Stimulated activated CD4-positive, alpha-beta T cell treated with anti-CD3 and anti-CD28 coated beads, TNF-alpha, amount 100 ng/mL, for 48 hours (primary cell): ENCODE measurements at regions not wholly inside any gene's neighbourhood (a gene's known extent, or its start where the extent isn't known, plus 50 kb on each side); places are given as distances from the start of the nearest gene placed in this dataset.

ENCODE experiments used
- DNase-seq, 3 donors: peaks; one replicate each; pipeline ENCODE4 v3.0.0-alpha.2; 2020; ENCODE audit warnings: low read depth in 3 of 3

DNA sequence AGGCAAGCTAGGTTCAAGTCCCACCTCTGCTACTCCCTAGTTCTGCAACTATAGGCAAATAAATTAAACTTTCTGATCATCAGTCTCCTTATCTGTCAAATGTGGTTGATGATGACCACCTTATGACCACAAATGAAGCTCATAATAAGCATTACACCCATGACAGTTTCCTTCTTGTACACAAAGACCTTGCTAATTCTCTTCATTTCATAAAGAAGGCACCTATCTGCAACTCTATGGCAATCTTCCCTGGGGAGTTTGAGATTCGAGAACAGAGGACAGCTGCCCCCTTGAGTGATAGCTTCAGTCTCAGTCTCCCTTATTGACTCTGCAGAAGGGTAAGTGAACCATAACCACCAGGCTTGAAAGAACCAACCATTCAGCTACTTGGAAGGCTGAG is 503.1 kb upstream of the DAB1 start:
- no peak for DNase-seq

DNA sequence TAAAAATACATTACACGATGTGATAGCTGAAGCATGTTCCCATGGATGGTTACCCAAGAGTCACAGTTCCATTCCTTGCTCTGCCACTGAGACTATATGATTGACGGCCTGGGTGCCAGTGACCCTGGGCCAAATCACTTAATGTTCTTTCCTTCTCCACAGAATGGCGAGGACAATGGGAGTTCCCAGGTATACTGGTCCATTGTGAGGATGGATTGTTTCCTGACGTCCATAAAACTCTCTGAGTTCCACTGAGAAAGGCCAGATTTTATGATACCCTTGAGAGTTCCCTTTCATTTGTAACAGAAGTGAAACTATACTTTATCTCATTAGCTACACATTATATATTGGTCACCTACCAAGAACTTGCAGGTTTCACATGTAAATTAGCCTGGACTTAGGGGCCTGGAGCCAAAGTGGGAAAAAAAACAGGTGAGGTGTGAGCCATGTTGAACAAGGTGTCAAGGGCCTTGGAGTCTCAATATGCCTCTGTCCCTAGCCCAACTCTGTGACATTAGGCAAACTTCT is 502.2 kb upstream of the DAB1 start:
- DNase-seq, result no peak

- DNase-seq, result no peak
Measured at GRCh38 chr1:57925226-57925625, 501.4 kb upstream of the DAB1 start.

DNA sequence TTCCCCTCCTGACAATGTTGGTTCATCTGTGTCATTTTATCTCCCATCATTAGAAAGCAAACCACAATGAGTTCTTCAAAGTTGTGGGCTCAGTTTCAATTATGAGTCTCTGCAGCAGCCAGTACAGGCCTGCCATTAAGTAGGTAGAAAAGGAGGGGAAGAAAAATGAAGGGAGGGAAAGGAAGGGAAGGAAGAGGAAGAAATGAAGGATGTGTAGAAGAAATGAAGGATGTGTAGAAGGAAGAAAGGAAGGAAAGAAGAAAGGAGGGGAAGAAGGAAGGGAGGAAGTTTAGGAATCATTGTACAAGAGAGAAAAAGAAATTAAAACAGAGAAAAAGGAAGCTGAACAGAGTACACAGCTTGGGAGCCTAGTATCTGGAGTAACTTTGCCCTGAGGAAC is 498.3 kb upstream of the DAB1 start:
- DNase-seq, result no peak

DNA sequence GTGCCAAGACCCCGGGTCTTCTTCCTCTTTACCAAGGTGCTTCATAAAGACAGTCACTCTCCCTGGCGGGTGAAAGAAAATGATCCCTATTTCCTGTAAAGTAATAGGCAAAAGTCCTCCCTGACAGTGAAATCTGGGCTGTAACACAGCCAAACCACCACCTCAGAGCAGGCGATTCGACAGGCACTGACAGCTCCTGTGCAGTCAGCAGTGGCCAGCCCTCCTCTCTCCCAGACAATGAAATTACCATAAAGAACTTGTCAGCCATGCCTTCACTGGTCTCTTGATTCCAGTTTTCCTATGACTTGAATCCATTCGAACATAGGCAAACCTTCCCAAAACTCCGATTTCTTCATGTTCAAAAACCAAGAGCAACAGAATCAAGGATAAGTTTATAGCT is 492.2 kb upstream of the DAB1 start:
- no peak for DNase-seq

DNA sequence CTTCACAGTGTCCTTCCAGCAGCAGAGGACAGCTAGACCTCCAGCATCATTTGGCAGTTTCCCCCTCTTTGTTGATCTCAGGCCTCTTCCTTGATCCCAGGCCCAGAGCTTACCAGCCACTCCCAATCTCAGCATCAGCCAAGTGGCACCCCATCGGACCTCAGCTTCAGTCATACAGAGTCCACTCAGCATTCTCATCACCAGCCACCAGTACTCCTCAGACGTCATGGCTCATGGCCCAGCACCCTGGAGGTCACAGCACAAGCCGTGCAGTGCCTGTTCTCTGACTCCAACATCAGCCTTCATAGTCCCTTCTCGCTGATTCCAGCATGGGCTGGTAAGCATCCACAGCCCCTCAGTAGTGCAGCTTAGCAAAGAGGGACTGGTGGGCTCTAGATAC is 487.6 kb upstream of the DAB1 start:
- DNase-seq, result no peak

DNA sequence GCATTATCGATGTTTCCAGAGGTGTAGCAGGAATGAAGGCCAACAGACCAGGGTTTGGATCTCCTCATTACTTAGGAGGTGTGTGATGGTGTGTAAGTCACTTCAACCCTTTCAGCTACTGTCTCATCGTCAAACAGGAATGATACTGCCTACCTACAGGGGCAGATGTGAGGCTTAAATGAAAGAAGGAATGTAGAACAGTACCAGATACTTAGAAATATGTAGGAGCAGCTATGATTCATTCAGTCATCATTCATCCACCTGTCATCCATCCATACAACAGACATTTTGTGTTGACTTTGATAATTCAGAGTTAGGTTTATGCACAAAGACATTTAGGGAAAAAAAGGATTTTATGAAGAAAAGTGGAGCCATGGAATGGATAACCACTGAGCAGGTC is 486.9 kb upstream of the DAB1 start:
- DNase-seq, result no peak

- DNase-seq, result no peak
Measured at GRCh38 chr1:57910305-57910704, 486.4 kb upstream of the DAB1 start.

DNA sequence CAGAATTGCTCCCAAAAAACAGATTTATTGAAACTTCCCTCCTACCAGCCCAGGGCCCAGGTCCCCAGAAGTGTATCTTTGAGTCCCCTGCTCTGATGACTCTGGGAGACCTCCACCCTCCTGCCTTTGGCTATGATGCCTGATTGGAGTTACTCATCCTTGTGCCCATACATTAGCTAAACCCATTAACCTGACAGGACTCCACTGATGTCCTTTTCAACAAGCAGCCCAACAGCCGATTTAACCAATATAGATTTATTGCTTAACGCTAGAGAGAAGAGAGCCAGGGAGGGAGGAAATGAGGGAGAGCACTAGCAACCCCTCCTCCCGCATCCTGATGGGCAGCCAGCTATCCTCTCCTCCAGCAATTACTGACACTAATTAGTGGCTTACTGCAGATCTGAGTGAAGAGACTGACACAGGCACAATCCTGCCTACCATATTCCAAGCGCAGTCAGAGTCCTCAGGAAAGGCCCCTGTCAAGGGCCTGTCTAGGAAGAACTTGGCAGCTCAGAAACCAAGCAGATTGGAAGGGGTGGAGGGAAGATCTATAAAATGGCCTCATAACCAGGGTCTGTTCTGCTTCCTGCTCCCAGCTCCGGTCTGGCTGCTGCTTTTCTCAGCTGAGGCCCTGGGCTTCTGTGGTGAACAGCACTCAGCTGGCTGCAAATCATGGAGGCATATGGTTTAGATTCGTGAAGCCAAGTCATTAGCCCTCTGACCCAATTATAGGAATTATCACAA is 484.5 kb upstream of the DAB1 start:
- DNase-seq, result no peak

GRCh38 chr1:57901208-57901919 is 477.5 kb upstream of the DAB1 start:
- no peak for DNase-seq

DNA sequence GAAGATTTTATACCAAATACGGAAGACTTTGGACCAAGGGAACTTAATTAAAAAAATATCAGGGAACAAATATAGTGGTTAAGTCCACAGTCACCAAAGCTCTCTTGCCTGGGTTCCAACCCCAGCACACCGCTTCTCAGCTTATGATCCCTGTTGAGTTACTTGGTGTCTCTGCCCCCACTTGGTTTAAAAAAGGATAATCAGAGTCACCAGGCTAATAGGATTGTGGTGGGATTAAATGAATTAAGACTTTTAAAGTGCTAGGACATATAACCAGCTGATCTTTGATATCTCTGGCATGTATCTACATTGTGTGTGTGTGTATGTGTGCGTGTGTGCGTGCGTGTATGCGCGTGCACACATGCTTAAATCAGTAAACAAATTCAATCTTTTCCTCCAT is 474.7 kb upstream of the DAB1 start:
- DNase-seq, result no peak

GRCh38 chr1:57897581-57897980 is 473.7 kb upstream of the DAB1 start:
- no peak for DNase-seq

DNA sequence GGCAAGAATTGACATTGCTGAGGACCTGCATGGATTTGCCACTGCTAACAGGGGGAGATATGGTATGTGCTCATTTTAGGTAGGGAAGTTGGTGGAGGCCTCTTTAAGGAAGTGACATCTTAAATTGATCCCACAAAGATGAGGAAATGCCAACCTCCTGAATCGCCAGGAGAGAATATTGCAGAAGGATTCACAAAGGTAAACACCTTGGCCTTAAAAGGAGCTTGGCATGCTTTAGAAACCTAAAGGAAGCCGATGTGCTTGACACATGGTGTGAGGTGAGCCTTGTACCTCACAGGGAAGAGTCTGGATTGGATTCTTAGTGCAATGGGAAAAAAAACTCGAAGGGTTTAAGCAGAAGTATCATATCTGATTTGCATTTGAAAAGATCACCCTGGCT is 470.5 kb upstream of the DAB1 start:
- no peak for DNase-seq

- DNase-seq, result no peak
Measured at GRCh38 chr1:57889676-57890320, 465.9 kb upstream of the DAB1 start.

DNA sequence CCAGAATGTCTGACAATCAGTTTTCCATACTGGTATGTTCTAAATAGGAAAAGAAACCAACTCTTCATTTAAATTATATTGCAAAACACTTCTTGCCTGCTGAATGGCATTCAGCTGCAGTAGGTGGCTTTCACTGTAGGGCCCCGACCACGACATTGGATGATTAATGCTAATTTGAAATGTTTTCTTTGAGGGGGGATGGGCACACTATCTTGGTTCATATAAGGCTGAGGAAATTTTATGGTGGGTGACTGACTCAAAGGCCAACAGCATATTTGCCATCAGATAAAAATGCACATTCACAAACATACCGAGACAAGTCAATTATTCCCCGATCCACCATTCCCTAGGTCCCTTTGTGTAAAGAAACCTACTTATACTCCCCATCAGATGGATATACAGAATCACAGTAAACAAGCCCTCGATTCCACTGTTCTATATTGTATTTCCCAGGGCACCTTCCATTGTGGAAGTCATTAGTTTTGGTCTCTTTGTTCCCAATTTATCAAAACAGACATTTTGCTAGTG is 464.2 kb upstream of the DAB1 start:
- no peak for DNase-seq

GRCh38 chr1:57886376-57886775 is 462.5 kb upstream of the DAB1 start:
- no peak for DNase-seq

DNA sequence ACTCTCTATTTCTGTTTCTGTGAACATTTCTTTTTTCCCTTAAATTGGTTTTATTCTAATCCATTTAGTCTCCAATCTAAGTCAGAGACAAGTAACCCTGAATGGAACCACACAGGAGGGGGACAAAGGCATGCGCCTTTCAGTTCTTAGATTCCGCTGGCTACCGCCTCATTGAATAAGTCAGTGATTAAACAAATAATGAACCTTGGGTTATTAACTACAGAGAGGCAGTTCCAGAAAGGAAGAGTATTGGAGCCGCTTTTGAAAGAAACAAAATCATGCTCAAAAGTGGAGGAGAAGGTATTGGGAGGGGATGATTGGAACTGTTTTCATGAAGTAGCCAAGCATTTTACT is 459.8 kb upstream of the DAB1 start:
- no peak for DNase-seq

- DNase-seq, result no peak
Measured at GRCh38 chr1:57882934-57883641, 459.2 kb upstream of the DAB1 start.

DNA sequence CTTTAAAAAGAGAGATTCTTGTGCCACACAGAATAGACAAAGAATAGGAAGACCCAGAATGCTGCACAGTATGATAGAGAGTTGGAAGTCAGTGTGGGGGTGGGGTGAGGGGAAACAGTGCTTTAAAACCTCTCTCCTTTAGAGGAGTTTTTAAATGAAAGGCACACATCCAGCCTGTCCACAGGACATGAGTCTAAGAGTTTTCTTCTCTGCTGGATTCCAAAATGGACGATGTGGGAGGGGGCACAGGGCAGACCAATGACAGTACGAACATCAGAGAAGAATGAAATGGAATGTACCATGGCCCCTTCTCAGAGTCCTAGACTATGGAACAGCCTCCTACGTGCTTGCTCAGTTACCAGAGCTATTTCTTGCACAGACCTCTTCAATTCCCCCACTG is 458.2 kb upstream of the DAB1 start:
- DNase-seq, result no peak

DNA sequence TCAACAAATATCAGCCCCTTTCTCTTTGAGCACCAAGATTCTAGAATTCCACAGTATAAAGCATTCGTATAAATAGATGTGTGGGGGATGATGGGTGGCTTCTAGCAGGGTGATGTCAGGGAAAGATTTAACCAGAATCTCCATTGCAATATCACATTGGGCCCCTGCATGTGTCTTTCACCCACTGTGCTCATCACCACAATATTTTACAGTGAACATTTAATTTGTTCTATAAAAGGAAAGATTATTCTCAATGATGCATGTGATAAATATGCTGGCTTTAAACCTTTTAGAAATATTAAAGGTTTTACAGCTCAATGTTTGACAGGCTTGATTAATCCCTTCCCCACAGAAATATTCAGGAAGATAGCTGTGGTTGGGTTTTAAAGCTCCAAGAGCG is 457.8 kb upstream of the DAB1 start:
- DNase-seq, result no peak

DNA sequence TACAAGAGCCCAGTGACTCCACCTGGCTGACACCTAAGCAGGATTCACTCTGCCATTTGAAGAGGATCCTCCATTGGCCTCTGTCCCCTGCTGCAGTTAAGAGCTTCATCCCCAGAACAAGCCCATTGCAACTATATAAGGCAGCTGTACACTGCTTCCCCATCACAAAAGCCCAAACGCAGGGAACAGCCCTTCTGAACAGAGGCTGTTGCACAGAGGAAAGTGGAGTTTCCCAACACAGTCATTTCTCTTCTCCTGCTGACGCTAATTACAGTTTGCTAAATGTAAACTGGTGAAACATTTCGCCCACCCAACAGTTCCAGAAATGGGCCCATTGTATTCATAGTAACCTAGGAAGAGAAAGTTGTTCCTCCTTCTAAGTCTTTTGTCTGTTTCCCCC is 455.8 kb upstream of the DAB1 start:
- DNase-seq, result no peak

DNA sequence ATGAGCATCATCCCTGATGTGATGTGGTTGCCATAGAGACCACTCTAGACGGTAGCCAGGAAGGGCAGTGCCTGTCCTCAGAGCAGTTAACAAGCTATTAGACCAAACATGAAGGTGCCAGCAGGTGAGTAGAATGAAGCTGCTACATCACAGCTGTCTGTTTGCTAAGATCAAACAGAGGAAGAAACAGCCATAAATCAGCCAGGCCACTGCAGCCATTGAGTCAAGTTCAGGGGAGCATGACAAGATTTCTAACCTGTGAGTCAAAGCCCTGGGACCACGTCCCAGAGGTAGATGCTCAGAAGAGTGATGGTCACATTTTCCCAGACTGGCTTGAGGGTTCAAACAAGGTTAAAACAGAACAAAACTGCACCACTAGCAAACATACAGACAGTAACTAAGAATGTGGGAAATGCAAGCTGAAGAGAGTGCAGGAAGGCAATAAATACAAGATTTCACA is 450.6 kb upstream of the DAB1 start:
- no peak for DNase-seq
